Neural progenitor cell (in vitro differentiated cells): ENCODE measurements at regions not wholly inside any gene's neighbourhood (a gene's known extent, or its start where the extent isn't known, plus 50 kb on each side); places are given as distances from the start of the nearest gene placed in this dataset.

Source experiments
- DNase-seq: peaks from one replicate; pipeline ENCODE4 v3.0.0-alpha.2; 2016; ENCODE audit warnings: low spot score
- H2AFZ ChIP-seq: fragments of 200-600 bp; sonication (generic); replicated peaks from 2 replicates; pipeline ENCODE4 v1.6.1; 2016; ENCODE audit warnings: antibody characterized with exemption
- H3F3A ChIP-seq: fragments of 200-600 bp; sonication (generic); 2 replicates; pipeline ENCODE4 v1.6.1; 2016; ENCODE audit warnings: antibody characterized with exemption, low read depth
- H3K27ac ChIP-seq: fragments of 200-600 bp; sonication (generic); 2 replicates; pipeline ENCODE4 v1.5.1; 2016; ENCODE audit warnings: mild to moderate bottlenecking
- H3K27me3 ChIP-seq: fragments of 200-600 bp; sonication (generic); 2 replicates; pipeline ENCODE4 v1.6.1; 2016; ENCODE audit warnings: mild to moderate bottlenecking, moderate library complexity
- H3K36me3 ChIP-seq: fragments of 200-600 bp; sonication (generic); 2 replicates; pipeline ENCODE4 v1.5.1; 2016
- H3K4me1 ChIP-seq: fragments of 200-600 bp; sonication (generic); 2 replicates; pipeline ENCODE4 v1.6.1; 2016; ENCODE audit warnings: mixed run types
- H3K4me2 ChIP-seq: fragments of 200-600 bp; sonication (generic); 2 replicates; pipeline ENCODE4 v1.6.1; 2016
- H3K4me3 ChIP-seq: fragments of 200-600 bp; sonication (generic); 2 replicates; pipeline ENCODE4 v1.5.1; 2016
- H3K79me2 ChIP-seq: fragments of 200-600 bp; sonication (generic); 2 replicates; pipeline ENCODE4 v1.6.1; 2016; ENCODE audit warnings: low read depth
- H3K9ac ChIP-seq: fragments of 200-600 bp; sonication (generic); 2 replicates; pipeline ENCODE4 v1.6.1; 2016
- H3K9me3 ChIP-seq: fragments of 200-600 bp; sonication (generic); 2 replicates; pipeline ENCODE4 v1.5.1; 2016; ENCODE audit warnings: low read depth
- H4K20me1 ChIP-seq: fragments of 200-600 bp; sonication (generic); 2 replicates; pipeline ENCODE4 v1.6.1; 2016; ENCODE audit warnings: low read depth
- H3K27ac Mint-ChIP-seq: 3 replicates; pipeline ENCODE4 v1.8.0; 2021; ENCODE audit warnings: mixed read lengths
- H3K27me3 Mint-ChIP-seq: 2 replicates; pipeline ENCODE4 v1.8.0; 2022; ENCODE audit warnings: low read depth, mild to moderate bottlenecking, inconsistent platforms, moderate library complexity, mixed read lengths; ENCODE audit not compliant: insufficient read depth
- H3K36me3 Mint-ChIP-seq: 3 replicates; pipeline ENCODE4 v1.8.0; 2021; ENCODE audit warnings: mixed read lengths
- H3K4me1 Mint-ChIP-seq: 3 replicates; pipeline ENCODE4 v1.8.0; 2021; ENCODE audit warnings: mixed read lengths
- H3K4me3 Mint-ChIP-seq: 3 replicates; pipeline ENCODE4 v1.8.0; 2021; ENCODE audit warnings: mild to moderate bottlenecking, moderate library complexity, mixed read lengths
- H3K9me3 Mint-ChIP-seq: 3 replicates; pipeline ENCODE4 v1.8.0; 2020; ENCODE audit warnings: mixed read lengths
- EZH2 ChIP-seq: fragments of 200-600 bp; sonication (generic); IDR thresholded peaks from 2 replicates; pipeline ENCODE4 v1.6.1; 2017; ENCODE audit warnings: antibody characterized with exemption, mild to moderate bottlenecking, moderate library complexity
- EZH2phosphoT487 ChIP-seq: fragments of 200-600 bp; sonication (generic); IDR thresholded peaks from 2 replicates; pipeline ENCODE4 v1.6.1; 2017; ENCODE audit warnings: antibody characterized with exemption
- TF ChIP-seq, protein P1 (sequence below): fragments of 200-600 bp; sonication (generic); IDR thresholded peaks from 2 replicates; pipeline ENCODE4 v1.5.1; 2017; ENCODE audit warnings: antibody characterized with exemption, mild to moderate bottlenecking

DNA sequence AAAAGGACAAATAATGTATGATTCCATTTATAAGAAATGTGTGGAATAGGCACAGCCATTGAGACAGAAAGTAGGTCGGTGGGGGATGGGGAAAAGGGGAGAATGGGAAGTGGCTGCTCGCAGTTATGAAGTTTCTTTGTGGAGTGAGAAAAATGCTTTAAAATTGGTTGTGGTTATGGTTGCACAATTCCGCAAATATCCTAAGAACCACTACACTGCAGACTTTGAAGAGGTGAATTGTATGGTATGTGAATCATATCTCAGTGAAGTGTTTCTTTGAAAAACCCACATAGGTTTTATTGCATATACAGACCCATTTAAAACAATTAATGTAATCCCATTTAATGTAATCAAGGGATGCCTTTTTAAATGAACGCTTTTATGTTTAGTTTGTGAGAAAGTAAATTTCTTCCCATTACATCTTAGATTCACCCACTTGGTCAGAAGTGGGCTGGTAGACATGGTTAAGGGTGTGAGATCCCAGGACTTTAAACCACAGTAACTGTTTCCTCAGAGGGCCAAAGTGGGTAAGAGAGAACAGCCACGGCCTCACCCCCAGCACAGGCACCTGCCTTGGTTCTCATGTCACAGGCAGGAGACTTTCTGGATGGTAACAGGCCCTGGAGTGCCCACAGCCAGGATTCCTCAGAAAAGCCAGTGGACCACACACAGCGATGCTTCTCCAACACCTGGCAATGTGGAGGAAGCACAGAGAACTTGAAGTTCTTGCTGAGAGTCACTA, 119.3 kb upstream of the GJB6 start:
- peaks cover 10% of the 10 kb centered on the region for H3K4me1 Mint-ChIP-seq
- Histone ChIP-seq H3K4me3 (no peak overlapping the region), H3K27ac (no peak overlapping the region), H3K79me2 (no peaks in the 10 kb centered on the region), H3K4me1 (peaks cover 15% of the 10 kb centered on the region), H2AFZ (no peak overlapping the region), H3K36me3 (no peaks in the 10 kb centered on the region), H3F3A (peaks cover 14% of the 10 kb centered on the region), H3K4me2 (no peak overlapping the region), H3K9ac (no peak overlapping the region), H3K27me3 (no peaks in the 10 kb centered on the region), H4K20me1 (no peaks in the 10 kb centered on the region), H3K9me3 (no peaks in the 10 kb centered on the region)
- DNase-seq = no peak
- H3K27me3 Mint-ChIP-seq = peaks cover 5% of the 10 kb centered on the region
- no peak overlapping the region for H3K27ac Mint-ChIP-seq
- H3K36me3 Mint-ChIP-seq = no peaks in the 10 kb centered on the region
- no peak for TF ChIP-seq EZH2phosphoT487
- TF ChIP-seq EZH2 = no peak
- TF ChIP-seq, protein P1, sequence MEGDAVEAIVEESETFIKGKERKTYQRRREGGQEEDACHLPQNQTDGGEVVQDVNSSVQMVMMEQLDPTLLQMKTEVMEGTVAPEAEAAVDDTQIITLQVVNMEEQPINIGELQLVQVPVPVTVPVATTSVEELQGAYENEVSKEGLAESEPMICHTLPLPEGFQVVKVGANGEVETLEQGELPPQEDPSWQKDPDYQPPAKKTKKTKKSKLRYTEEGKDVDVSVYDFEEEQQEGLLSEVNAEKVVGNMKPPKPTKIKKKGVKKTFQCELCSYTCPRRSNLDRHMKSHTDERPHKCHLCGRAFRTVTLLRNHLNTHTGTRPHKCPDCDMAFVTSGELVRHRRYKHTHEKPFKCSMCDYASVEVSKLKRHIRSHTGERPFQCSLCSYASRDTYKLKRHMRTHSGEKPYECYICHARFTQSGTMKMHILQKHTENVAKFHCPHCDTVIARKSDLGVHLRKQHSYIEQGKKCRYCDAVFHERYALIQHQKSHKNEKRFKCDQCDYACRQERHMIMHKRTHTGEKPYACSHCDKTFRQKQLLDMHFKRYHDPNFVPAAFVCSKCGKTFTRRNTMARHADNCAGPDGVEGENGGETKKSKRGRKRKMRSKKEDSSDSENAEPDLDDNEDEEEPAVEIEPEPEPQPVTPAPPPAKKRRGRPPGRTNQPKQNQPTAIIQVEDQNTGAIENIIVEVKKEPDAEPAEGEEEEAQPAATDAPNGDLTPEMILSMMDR = no peak
- no peaks in the 10 kb centered on the region for H3K9me3 Mint-ChIP-seq
- H3K4me3 Mint-ChIP-seq = no peak overlapping the region

DNA sequence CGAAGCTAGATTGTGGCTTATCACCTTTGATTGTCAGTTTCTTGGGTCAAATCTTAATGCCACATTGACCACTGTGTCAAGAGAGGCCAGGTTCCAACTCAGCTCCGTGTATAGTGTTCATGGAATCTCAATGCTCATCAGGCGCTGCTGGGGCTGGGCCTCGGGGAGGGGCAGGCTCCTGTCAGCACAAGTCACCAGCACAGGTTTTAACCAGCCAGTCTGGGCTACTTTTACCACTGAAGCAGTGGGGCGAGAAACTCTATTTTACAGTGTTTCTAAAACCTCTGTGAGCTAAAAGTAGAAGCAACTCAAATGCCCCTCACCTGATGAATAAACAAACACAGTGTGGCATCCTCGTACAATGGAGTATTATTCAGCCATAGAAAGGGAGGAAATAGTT, 118.7 kb upstream of the GJB6 start:
- TF ChIP-seq EZH2 (no peak), EZH2phosphoT487 (no peak)
- TF ChIP-seq, protein P1 = no peak
- H3K9me3 Mint-ChIP-seq = no peaks in the 10 kb centered on the region
- Histone ChIP-seq H3K4me3 (no peak overlapping the region), H3K27ac (no peak overlapping the region), H3K36me3 (no peaks in the 10 kb centered on the region), H2AFZ (no peak overlapping the region), H3K9me3 (no peaks in the 10 kb centered on the region), H3K9ac (no peak overlapping the region), H4K20me1 (no peaks in the 10 kb centered on the region), H3F3A (peaks cover 14% of the 10 kb centered on the region), H3K4me2 (no peak overlapping the region), H3K4me1 (peaks cover 15% of the 10 kb centered on the region), H3K27me3 (no peaks in the 10 kb centered on the region), H3K79me2 (no peaks in the 10 kb centered on the region)
- H3K27me3 Mint-ChIP-seq = peaks cover 5% of the 10 kb centered on the region
- peaks cover 10% of the 10 kb centered on the region for H3K4me1 Mint-ChIP-seq
- H3K36me3 Mint-ChIP-seq = no peaks in the 10 kb centered on the region
- no peak overlapping the region for H3K4me3 Mint-ChIP-seq
- no peak overlapping the region for H3K27ac Mint-ChIP-seq
- no peak for DNase-seq

DNA sequence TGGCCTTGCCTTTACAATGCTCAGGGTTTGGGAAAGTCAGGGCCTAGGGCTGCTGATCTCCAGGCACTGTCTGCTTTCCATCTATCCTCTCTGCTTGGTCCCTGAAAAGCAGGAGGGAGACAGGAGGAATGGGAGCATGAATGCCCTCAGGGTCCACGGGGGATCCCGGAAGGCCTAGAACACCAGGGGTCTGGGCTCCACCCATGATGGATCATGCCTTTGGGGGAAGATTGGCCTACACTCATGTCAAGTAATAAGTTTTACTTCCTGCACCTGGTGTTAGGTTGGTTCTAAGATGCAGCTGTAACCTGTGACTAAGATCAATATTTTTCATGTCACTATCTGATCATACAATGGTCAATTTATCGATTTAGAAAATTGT, 118.3 kb upstream of the GJB6 start:
- H3K27ac Mint-ChIP-seq = peak overlapping the region; percentile 76
- peaks cover 10% of the 10 kb centered on the region for H3K4me1 Mint-ChIP-seq
- H3K9me3 Mint-ChIP-seq = no peaks in the 10 kb centered on the region
- H4K20me1 ChIP-seq = no peaks in the 10 kb centered on the region
- H3K27ac ChIP-seq = no peak overlapping the region
- H3K4me1 ChIP-seq = peaks cover 19% of the 10 kb centered on the region
- no peak overlapping the region for H3K9ac ChIP-seq
- H3K9me3 ChIP-seq = no peaks in the 10 kb centered on the region
- H3K4me2 ChIP-seq = peak overlapping the region; percentile 33
- TF ChIP-seq EZH2 = no peak
- TF ChIP-seq, protein P1 = no peak
- TF ChIP-seq EZH2phosphoT487 = no peak
- no peaks in the 10 kb centered on the region for H3K36me3 ChIP-seq
- H3F3A ChIP-seq = peaks cover 14% of the 10 kb centered on the region
- DNase-seq = no peak
- no peaks in the 10 kb centered on the region for H3K79me2 ChIP-seq
- no peak overlapping the region for H3K4me3 ChIP-seq
- H3K27me3 ChIP-seq = no peaks in the 10 kb centered on the region
- H3K27me3 Mint-ChIP-seq = peaks cover 5% of the 10 kb centered on the region
- no peak overlapping the region for H3K4me3 Mint-ChIP-seq
- peak overlapping the region; percentile 90 for H2AFZ ChIP-seq
- no peaks in the 10 kb centered on the region for H3K36me3 Mint-ChIP-seq
